Gastrocnemius medialis (tissue), 4 donors: ENCODE measurements at regions not wholly inside any gene's neighbourhood (a gene's known extent, or its start where the extent isn't known, plus 50 kb on each side); places are given as distances from the start of the nearest gene placed in this dataset.

ENCODE experiments used
- ATAC-seq, 2 donors: fragments of 150-250 bp; one replicate each; pipeline ENCODE4 v1.9.1; 2016
- DNase-seq, 2 donors: peaks; one replicate each; pipeline ENCODE4 v3.0.0-alpha.2; 2019
- H3K27ac ChIP-seq, 4 donors: fragments of 200-600 bp; sonication (generic); 1 replicate in 1 of 4; 2 replicates in 3 of 4; pipeline ENCODE4 v1.5.1; 2016 to 2018; ENCODE audit warnings: mild to moderate bottlenecking in 2 of 4, moderate library complexity in 1 of 4
- H3K27me3 ChIP-seq, 3 donors: fragments of 200-600 bp; sonication (generic) in 2 of 3; 1 replicate in 1 of 3; 2 replicates in 2 of 3; pipeline versions ENCODE4 v1.5.1 to v1.6.0; 2016 to 2019; ENCODE audit warnings: mild to moderate bottlenecking in 1 of 3, moderate library complexity in 1 of 3
- H3K36me3 ChIP-seq, 2 donors: fragments of 200-600 bp; sonication (generic) in 1 of 2; one replicate each; pipeline ENCODE4 v1.5.1; 2017 to 2018
- H3K4me1 ChIP-seq, 2 donors: fragments of 200-600 bp; sonication (generic) in 1 of 2; one replicate each; pipeline ENCODE4 v1.5.1; 2016 to 2017; ENCODE audit warnings: mild to moderate bottlenecking in 2 of 2
- H3K4me3 ChIP-seq, 4 donors: fragments of 200-600 bp; sonication (generic) in 3 of 4; 1 replicate in 1 of 4; 2 replicates in 3 of 4; pipeline ENCODE4 v1.5.1; 2016 to 2019; ENCODE audit warnings: mild to moderate bottlenecking in 2 of 4
- H3K9me3 ChIP-seq, 3 donors: fragments of 200-600 bp; sonication (generic) in 2 of 3; 1 replicate in 1 of 3; 2 replicates in 2 of 3; pipeline ENCODE4 v1.5.1; 2016 to 2019
- CTCF ChIP-seq, 5 experiments: fragments of 450-650 bp in 3 of 5; fragments of 200-600 bp in 2 of 5; sonication (generic) in 2 of 5; IDR thresholded peaks in 4 of 5; conservative IDR thresholded peaks in 1 of 5; 1 replicate in 4 of 5; 2 replicates in 1 of 5; pipeline ENCODE4 v1.5.1; 2016 to 2019; ENCODE audit warnings: antibody characterized with exemption in 5 of 5, mild to moderate bottlenecking in 3 of 5, moderate library complexity in 3 of 5
- POLR2A ChIP-seq, 2 donors: fragments of 450-650 bp; IDR thresholded peaks; one replicate each; pipeline ENCODE4 v1.6.1; 2017; ENCODE audit warnings: antibody characterized with exemption in 2 of 2, mild to moderate bottlenecking in 2 of 2, moderate library complexity in 2 of 2
- in situ Hi-C, 4 donors: fragments of 200-750 bp; cut with MboI; loops; one replicate each; pipeline versions ENCODE4 v1.15.0 to v1.8.0; 2017; ENCODE audit warnings: low sequenced_read_pairs in 4 of 4
- intact Hi-C: fragments of 100-400 bp; cut with DNase I; formaldehyde crosslinking; loops from one replicate; pipeline ENCODE4 v1.15.1; 2023; ENCODE audit warnings: low total_unique reads

- no peak for DNase-seq
- Histone ChIP-seq H3K9me3 (no peaks in the 10 kb centered on the region), H3K27ac (no peak overlapping the region), H3K36me3 (no peaks in the 10 kb centered on the region), H3K27me3 (no peaks in the 10 kb centered on the region), H3K4me1 (no peaks in the 10 kb centered on the region), H3K4me3 (no peak overlapping the region)
- TF ChIP-seq POLR2A (IDR thresholded peaks at IDR 0.05) (no peak), CTCF (IDR thresholded peaks at IDR 0.05 in 4 of 5, conservative IDR thresholded peaks at IDR 0.05 in 1 of 5) (no peak)
- in situ Hi-C loops (no loop called here), intact Hi-C loops (no loop called here)
- no peak for ATAC-seq
Observed at GRCh38 chr22:49488943-49489342, 338.7 kb downstream of the BRD1 start.

- DNase-seq (no peak), ATAC-seq (no peak)
- H3K27ac ChIP-seq, result no peak overlapping the region
- peaks cover 0 to 2% (median 0%) of the 10 kb centered on the region in 3 donors for H3K27me3 ChIP-seq
- H3K9me3 ChIP-seq, result no peaks in the 10 kb centered on the region
- H3K4me1 ChIP-seq, result no peaks in the 10 kb centered on the region
- TF ChIP-seq CTCF (IDR thresholded peaks at IDR 0.05 in 4 of 5, conservative IDR thresholded peaks at IDR 0.05 in 1 of 5) (no peak), POLR2A (IDR thresholded peaks at IDR 0.05) (no peak)
- in situ Hi-C loops (no loop called here), intact Hi-C loops (no loop called here)
- no peaks in the 10 kb centered on the region for H3K36me3 ChIP-seq
- no peak overlapping the region for H3K4me3 ChIP-seq
Observed at GRCh38 chr22:49487950-49488349, 339.7 kb downstream of the BRD1 start.

GRCh38 chr22:49486225-49486624 lies 341.4 kb downstream of the BRD1 start:
- in situ Hi-C loops, result no loop called here
- Histone ChIP-seq H3K27ac (no peak overlapping the region), H3K36me3 (no peaks in the 10 kb centered on the region), H3K9me3 (no peaks in the 10 kb centered on the region), H3K27me3 (peaks cover 0 to 11% (median 6%) of the 10 kb centered on the region in 3 donors), H3K4me3 (no peak overlapping the region), H3K4me1 (no peaks in the 10 kb centered on the region)
- DNase-seq (no peak), ATAC-seq (no peak)
- TF ChIP-seq CTCF (IDR thresholded peaks at IDR 0.05 in 4 of 5, conservative IDR thresholded peaks at IDR 0.05 in 1 of 5), result no peak
- no peak for TF ChIP-seq POLR2A (IDR thresholded peaks at IDR 0.05)
- intact Hi-C loops, result no loop called here

GRCh38 chr22:49483946-49484345 lies 343.7 kb downstream of the BRD1 start:
- DNase-seq, result no peak

More at GRCh38 chr22:49483946-49484345, 343.7 kb downstream of the BRD1 start:
- no peaks in the 10 kb centered on the region for H3K9me3 ChIP-seq
- no peak overlapping the region for H3K27ac ChIP-seq
- H3K4me3 ChIP-seq, result no peak overlapping the region
- in situ Hi-C loops (no loop called here), intact Hi-C loops (no loop called here)
- no peaks in the 10 kb centered on the region for H3K36me3 ChIP-seq
- peaks cover 0 to 11% (median 6%) of the 10 kb centered on the region in 3 donors for H3K27me3 ChIP-seq
- no peak for TF ChIP-seq CTCF (IDR thresholded peaks at IDR 0.05 in 4 of 5, conservative IDR thresholded peaks at IDR 0.05 in 1 of 5)
- no peak for ATAC-seq
- H3K4me1 ChIP-seq, result no peaks in the 10 kb centered on the region
